GM12878 (cell line): ENCODE measurements at regions not wholly inside any gene's neighbourhood (a gene's known extent, or its start where the extent isn't known, plus 50 kb on each side); places are given as distances from the start of the nearest gene placed in this dataset.
A peak's percentile ranks its signal among the peaks of the same experiment; 100 is the strongest.

Source experiments
- ATAC-seq: fragments of 200-7000 bp; cut with Tn5 transposase; 3 replicates; pipeline ENCODE4 v1.9.1; 2020; ENCODE audit warnings: mild to moderate bottlenecking, moderate library complexity
- BruUV-seq: library from RNA; stranded (reverse); fragments of 400-500 nt; replicated peaks from 2 replicates; lab custom pipeline; 2021; lab: Mats Ljungman, UMichigan
- CTCF ChIA-PET: fragments of 300-600 bp; sonication (Branson Sonifier 250); formaldehyde crosslinking; extraction: SDS; loops from one replicate; lab custom pipeline; 2021; ENCODE audit warnings: inconsistent platforms; lab: Yijun Ruan, JAX
- POLR2A ChIA-PET: fragments of 350-600 bp; formaldehyde crosslinking; extraction: SDS; loops from one replicate; lab custom pipeline; 2021; ENCODE audit warnings: inconsistent platforms; lab: Charles Lee
- RAD21 ChIA-PET: fragments of 300-600 bp; sonication (Branson Sonifier 250); formaldehyde crosslinking; loops from one replicate; lab custom pipeline; 2023; ENCODE audit warnings: antibody characterized with exemption; ENCODE audit not compliant: unreplicated experiment; lab: Charles Lee
- SMC1A ChIA-PET: fragments of 300-600 bp; sonication (Branson Sonifier 250); formaldehyde crosslinking; loops from one replicate; lab custom pipeline; 2023; ENCODE audit not compliant: unreplicated experiment, uncharacterized antibody; lab: Charles Lee
- DNase-seq: peaks from one replicate; pipeline ENCODE4 v3.0.0-alpha.2; 2011; ENCODE audit warnings: low read depth, low spot score
- FAIRE-seq: peaks from 3 replicates; lab custom pipeline; 2011; peaks lifted over from hg19 to GRCh38; lab: Jason Lieb, UNC
- H2AFZ ChIP-seq: 2 replicates; pipeline ENCODE4 v1.6.0; 2011; ENCODE audit warnings: low read depth, low read length, control low read depth; ENCODE audit not compliant: control insufficient read depth
- H3K27ac ChIP-seq: 2 replicates; pipeline ENCODE4 v1.5.1; 2011; ENCODE audit warnings: control low read depth; ENCODE audit not compliant: control insufficient read depth, insufficient read depth
- H3K27me3 ChIP-seq, 2 experiments: replicated peaks in 1 of 2; 2 replicates each; pipeline versions ENCODE4 v1.6.0 to v1.6.1; 2011; ENCODE audit warnings: low read length in 1 of 2; ENCODE audit not compliant: control insufficient read depth in 2 of 2, insufficient read depth in 2 of 2
- H3K36me3 ChIP-seq, 2 experiments: 2 replicates each; pipeline ENCODE4 v1.5.1; 2011; ENCODE audit warnings: low read length in 1 of 2; ENCODE audit not compliant: control insufficient read depth in 2 of 2, insufficient read depth in 2 of 2
- H3K4me1 ChIP-seq: 2 replicates; pipeline ENCODE4 v1.6.1; 2011; ENCODE audit warnings: mild to moderate bottlenecking, low read length, moderate library complexity, mixed read lengths; ENCODE audit not compliant: control insufficient read depth, insufficient read depth
- H3K4me2 ChIP-seq: 2 replicates; pipeline ENCODE4 v1.6.0; 2011; ENCODE audit warnings: control low read depth; ENCODE audit not compliant: control insufficient read depth, insufficient read depth
- H3K4me3 ChIP-seq: fragments of 200-600 bp; sonication (generic); 2 replicates; pipeline ENCODE4 v1.5.1; 2016
- H3K79me2 ChIP-seq: 2 replicates; pipeline ENCODE4 v1.6.0; 2011; ENCODE audit warnings: low read length; ENCODE audit not compliant: control insufficient read depth, insufficient read depth
- H3K9ac ChIP-seq: 2 replicates; pipeline ENCODE4 v1.8.0; 2011; ENCODE audit warnings: low read length, control low read depth, mixed read lengths; ENCODE audit not compliant: control insufficient read depth, insufficient read depth
- H3K9me3 ChIP-seq: replicated peaks from 3 replicates; pipeline ENCODE4 v1.5.1; 2011; ENCODE audit warnings: mild to moderate bottlenecking, low read length; ENCODE audit not compliant: control insufficient read depth, insufficient read depth
- H4K20me1 ChIP-seq: 2 replicates; pipeline ENCODE4 v1.6.0; 2011; ENCODE audit not compliant: control insufficient read depth, insufficient read depth
- BCL11A ChIP-seq: IDR thresholded peaks from 2 replicates; pipeline ENCODE4 v1.6.1; 2011; ENCODE audit warnings: low read depth, low read length
- EED ChIP-seq: sonication (generic); IDR thresholded peaks from 2 replicates; pipeline ENCODE4 v1.6.1; 2016; ENCODE audit warnings: antibody characterized with exemption, low read depth
- HSF1 ChIP-seq: fragments of 150-350 bp; IDR thresholded peaks from 2 replicates; pipeline ENCODE4 v1.6.1; 2014; ENCODE audit warnings: mild to moderate bottlenecking, low read depth, low read length
- JUNB ChIP-seq: IDR thresholded peaks from 2 replicates; pipeline ENCODE4 v1.6.1; 2016; ENCODE audit warnings: antibody characterized with exemption, mild to moderate bottlenecking
- RUNX3 ChIP-seq: IDR thresholded peaks from 2 replicates; pipeline ENCODE4 v1.6.1; 2012; ENCODE audit warnings: low read length, inconsistent platforms
- SPI1 ChIP-seq: IDR thresholded peaks from 2 replicates; pipeline ENCODE4 v1.6.1; 2011; ENCODE audit warnings: low read depth, mild to moderate bottlenecking, low read length, moderate library complexity, borderline replicate concordance; ENCODE audit not compliant: insufficient read depth
- SREBF1 ChIP-seq: IDR thresholded peaks from 2 replicates; pipeline ENCODE4 v1.6.1; 2012; ENCODE audit warnings: mild to moderate bottlenecking, low read length
- YY1 ChIP-seq: IDR thresholded peaks from 2 replicates; pipeline ENCODE4 v1.6.1; 2011; ENCODE audit warnings: low read depth, mild to moderate bottlenecking, low read length
- WGBS: methylation state at CpG from one replicate; pipeline ENCODE4 v1.1.6; 2016; ENCODE audit warnings: low lambda C conversion rate; ENCODE audit not compliant: insufficient replicate concordance, insufficient coverage; ENCODE audit errors: missing lambda C conversion rate; 5-methylcytosine and 5-hydroxymethylcytosine counted together
- in situ Hi-C: fragments of 300-500 bp; cut with MboI; formaldehyde crosslinking; loops from 9 replicates; pipeline ENCODE4 v1.14.3; 2018; ENCODE audit warnings: mixed read lengths
- intact Hi-C: fragments of 100-400 bp; cut with micrococcal nuclease; formaldehyde crosslinking; loops from one replicate; pipeline ENCODE4 v1.14.2; 2022; ENCODE audit not compliant: unreplicated experiment

DNA sequence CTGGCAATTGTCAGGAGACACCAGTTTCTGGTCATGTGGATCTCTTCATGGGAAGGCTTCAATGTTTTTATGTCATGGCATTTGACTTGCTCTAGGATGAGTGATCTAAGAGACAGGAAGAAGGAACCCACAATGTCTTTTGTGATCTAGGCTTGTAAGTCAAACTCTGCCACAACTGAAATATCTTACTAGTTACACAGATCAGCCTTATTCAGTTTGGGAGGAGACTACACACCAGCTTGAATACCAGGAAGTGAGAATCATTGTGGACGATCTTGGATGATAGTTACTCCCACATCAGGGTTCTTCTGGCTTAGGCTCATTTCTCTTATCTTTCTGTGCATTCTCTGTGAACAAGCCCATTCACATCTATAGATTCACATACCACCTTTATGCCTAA is 236.2 kb upstream of the FBXO33 start:
- TF ChIP-seq SPI1 (0 out of 2 replicates have a peak, but pooled peaks have one; percentile 33), YY1 (no peak), RUNX3 (peak; percentile 35; the same call in 1 of the 2 replicates)
- RAD21 ChIA-PET, result no interaction called here

DNA sequence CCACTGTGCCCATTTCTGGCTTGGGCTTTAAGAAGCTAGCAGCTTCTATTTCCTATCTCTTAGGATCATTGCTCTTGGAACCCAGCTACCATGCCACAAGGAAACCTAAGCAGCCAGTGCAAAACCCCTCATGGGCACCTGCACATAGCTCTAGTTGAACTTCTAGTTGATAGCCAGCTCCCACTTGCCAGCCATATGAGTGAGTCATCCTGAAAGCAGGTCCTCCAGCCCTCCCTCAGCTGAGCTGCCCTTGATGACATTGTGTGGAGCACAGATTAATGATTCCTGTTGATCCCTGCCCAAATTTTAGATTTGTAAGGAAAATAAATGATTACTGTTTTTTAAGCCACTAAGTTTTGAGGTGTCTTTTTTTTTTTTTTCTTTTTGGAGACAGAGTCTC is 234.2 kb upstream of the FBXO33 start:
- BruUV-seq, result no TSS peak
- intact Hi-C loops, result no loop called here
- DNase-seq (no peak), ATAC-seq (peak; percentile 50; the same call in 2 of the 3 replicates)
- Histone ChIP-seq H3K27ac (no peak overlapping the region), H3K27me3 (no peaks in the 10 kb centered on the region), H3K4me1 (no peaks in the 10 kb centered on the region), H3K9me3 (no peaks in the 10 kb centered on the region), H3K9ac (no peak overlapping the region), H3K79me2 (no peaks in the 10 kb centered on the region)
- in situ Hi-C loops, result no loop called here
- POLR2A ChIA-PET, result interaction anchor here (1.4 kb wide), 1 partner anchor 11 kb away, joined by 3 read pairs; no protein-coding TSS in a partner anchor
- TF ChIP-seq HSF1 (no peak), JUNB (peak; percentile 35; the same call in 1 of the 2 replicates), EED (peak; percentile 29; the same call in 1 of the 2 replicates), SREBF1 (no peak), BCL11A (no peak)
- TF ChIP-seq, all 136 proteins: peak for 2
- Histone ChIP-seq H2AFZ (no peak overlapping the region), H3K4me3 (no peak overlapping the region), H3K36me3 (no peaks in the 10 kb centered on the region), H4K20me1 (no peaks in the 10 kb centered on the region), H3K4me2 (no peak overlapping the region)
- ChIA-PET SMC1A (interaction anchor here (0.7 to 2.3 kb wide), 7 partner anchors 12 to 84 kb away, joined by 3 to 8 read pairs (median 3); no protein-coding TSS in a partner anchor), RAD21 (interaction anchor here (1.9 kb wide), 1 partner anchor 15 kb away, joined by 9 read pairs; no protein-coding TSS in a partner anchor), CTCF (interaction anchor here (0.9 to 1.6 kb wide), 2 partner anchors 46 to 100 kb away, joined by 3 read pairs; no protein-coding TSS in a partner anchor)
- FAIRE-seq, result no peak

More for the DNA sequence above, 236.2 kb upstream of the FBXO33 start:
- DNase-seq (no peak), ATAC-seq (no peak; the same call in 2 of the 3 replicates), FAIRE-seq (no peak)
- H3K4me3 ChIP-seq, result no peak overlapping the region
- no TSS peak for BruUV-seq
- H3K4me1 ChIP-seq, result no peaks in the 10 kb centered on the region
- H4K20me1 ChIP-seq, result no peaks in the 10 kb centered on the region
- WGBS, result 0% methylated on average over 1 of the region's 1 CpG
- no peak overlapping the region for H3K9ac ChIP-seq
- ChIA-PET POLR2A (no interaction called here), SMC1A (interaction anchor here (1.1 kb wide), 2 partner anchors 12 to 14 kb away, joined by 3 to 4 read pairs; no protein-coding TSS in a partner anchor), CTCF (interaction anchor here (1.5 kb wide), 1 partner anchor 13 kb away, joined by 4 read pairs; no protein-coding TSS in a partner anchor)
- H3K4me2 ChIP-seq, result no peak overlapping the region
- H3K27ac ChIP-seq, result no peak overlapping the region
- no peaks in the 10 kb centered on the region for H3K79me2 ChIP-seq
- no peaks in the 10 kb centered on the region for H3K9me3 ChIP-seq
- H3K27me3 ChIP-seq, result no peaks in the 10 kb centered on the region
- H3K36me3 ChIP-seq, result no peaks in the 10 kb centered on the region
- intact Hi-C loops, result no loop called here
- H2AFZ ChIP-seq, result no peak overlapping the region
- in situ Hi-C loops, result no loop called here
